Hepatocyte (in vitro differentiated cells): ENCODE measurements at regions not wholly inside any gene's neighbourhood (a gene's known extent, or its start where the extent isn't known, plus 50 kb on each side); places are given as distances from the start of the nearest gene placed in this dataset.

Experiments used
- DNase-seq: peaks from one replicate; pipeline ENCODE4 v3.0.0-alpha.2; 2016; ENCODE audit warnings: low spot score
- H2AFZ ChIP-seq: fragments of 200-600 bp; sonication (generic); 2 replicates; pipeline ENCODE4 v1.6.0; 2016; ENCODE audit warnings: antibody characterized with exemption, mild to moderate bottlenecking
- H3K27ac ChIP-seq: fragments of 200-600 bp; sonication (generic); 2 replicates; pipeline ENCODE4 v1.5.1; 2016; ENCODE audit warnings: mild to moderate bottlenecking
- H3K27me3 ChIP-seq: fragments of 200-600 bp; sonication (generic); 2 replicates; pipeline ENCODE4 v1.6.1; 2016
- H3K36me3 ChIP-seq: fragments of 200-600 bp; sonication (generic); replicated peaks from 2 replicates; pipeline ENCODE4 v1.5.1; 2016; ENCODE audit warnings: low read depth; ENCODE audit not compliant: insufficient read depth
- H3K4me1 ChIP-seq: fragments of 200-600 bp; sonication (generic); 2 replicates; pipeline ENCODE4 v1.5.1; 2016; ENCODE audit warnings: mild to moderate bottlenecking, moderate library complexity; ENCODE audit not compliant: insufficient read depth
- H3K4me2 ChIP-seq: fragments of 200-600 bp; sonication (generic); 2 replicates; pipeline ENCODE4 v1.6.0; 2016
- H3K4me3 ChIP-seq: fragments of 200-600 bp; sonication (generic); 2 replicates; pipeline ENCODE4 v1.5.1; 2016; ENCODE audit warnings: mild to moderate bottlenecking
- H3K79me2 ChIP-seq: fragments of 200-600 bp; sonication (generic); 2 replicates; pipeline ENCODE4 v1.6.0; 2017; ENCODE audit warnings: mild to moderate bottlenecking
- H3K9me2 ChIP-seq: fragments of 200-600 bp; sonication (generic); replicated peaks from 2 replicates; pipeline ENCODE4 v1.6.0; 2017; ENCODE audit warnings: mild to moderate bottlenecking; ENCODE audit not compliant: insufficient read depth
- H3K9me3 ChIP-seq: fragments of 200-600 bp; sonication (generic); 2 replicates; pipeline ENCODE4 v1.5.1; 2016; ENCODE audit warnings: low read depth, mild to moderate bottlenecking
- H4K20me1 ChIP-seq: fragments of 200-600 bp; sonication (generic); 2 replicates; pipeline ENCODE4 v1.6.0; 2016; ENCODE audit warnings: mild to moderate bottlenecking; ENCODE audit not compliant: insufficient read depth, poor library complexity, severe bottlenecking
- EZH2 ChIP-seq: fragments of 200-600 bp; sonication (generic); IDR thresholded peaks from 2 replicates; pipeline ENCODE4 v1.6.1; 2016; ENCODE audit warnings: antibody characterized with exemption, mild to moderate bottlenecking, borderline replicate concordance
- EZH2phosphoT487 ChIP-seq: fragments of 200-600 bp; sonication (generic); IDR thresholded peaks from one replicate; pipeline ENCODE4 v1.6.1; 2018; ENCODE audit warnings: antibody characterized with exemption, mild to moderate bottlenecking, low read depth, moderate library complexity; ENCODE audit not compliant: unreplicated experiment, severe bottlenecking
- WGBS: methylation state at CpG from one replicate; pipeline ENCODE4 v1.1.6; 2016; ENCODE audit warnings: low lambda C conversion rate; ENCODE audit errors: missing lambda C conversion rate; 5-methylcytosine and 5-hydroxymethylcytosine counted together
- TF ChIP-seq, protein P1 (sequence below): fragments of 200-600 bp; sonication (generic); IDR thresholded peaks from 2 replicates; pipeline ENCODE4 v1.5.1; 2016; ENCODE audit warnings: antibody characterized with exemption, mild to moderate bottlenecking; ENCODE audit not compliant: poor library complexity

DNA sequence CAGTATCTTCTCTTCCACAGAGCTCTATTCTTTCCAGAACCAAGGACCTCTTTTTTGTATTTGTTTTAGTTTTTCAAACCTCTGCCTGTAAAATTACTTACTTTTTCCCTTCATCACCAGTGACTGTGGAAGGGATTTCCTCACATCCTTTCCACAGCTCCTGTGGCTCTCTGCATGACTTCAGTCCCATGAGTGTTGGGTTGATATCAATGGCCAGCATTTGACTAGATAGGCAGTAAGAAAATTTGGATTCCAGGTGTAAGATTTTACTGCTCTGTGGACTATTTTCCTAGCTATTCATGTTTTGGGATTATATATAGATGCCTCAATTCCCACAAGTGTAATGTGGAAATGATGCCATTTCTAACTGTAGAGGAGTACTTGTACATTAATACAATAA, 171.5 kb upstream of the PTBP2 start:
- H3K9me2 ChIP-seq, result no peaks in the 10 kb centered on the region
- H3K27me3 ChIP-seq, result no peaks in the 10 kb centered on the region
- H3K79me2 ChIP-seq, result no peaks in the 10 kb centered on the region
- no peak overlapping the region for H3K4me3 ChIP-seq
- no peaks in the 10 kb centered on the region for H3K9me3 ChIP-seq
- no peaks in the 10 kb centered on the region for H3K4me1 ChIP-seq
- TF ChIP-seq, protein P1, sequence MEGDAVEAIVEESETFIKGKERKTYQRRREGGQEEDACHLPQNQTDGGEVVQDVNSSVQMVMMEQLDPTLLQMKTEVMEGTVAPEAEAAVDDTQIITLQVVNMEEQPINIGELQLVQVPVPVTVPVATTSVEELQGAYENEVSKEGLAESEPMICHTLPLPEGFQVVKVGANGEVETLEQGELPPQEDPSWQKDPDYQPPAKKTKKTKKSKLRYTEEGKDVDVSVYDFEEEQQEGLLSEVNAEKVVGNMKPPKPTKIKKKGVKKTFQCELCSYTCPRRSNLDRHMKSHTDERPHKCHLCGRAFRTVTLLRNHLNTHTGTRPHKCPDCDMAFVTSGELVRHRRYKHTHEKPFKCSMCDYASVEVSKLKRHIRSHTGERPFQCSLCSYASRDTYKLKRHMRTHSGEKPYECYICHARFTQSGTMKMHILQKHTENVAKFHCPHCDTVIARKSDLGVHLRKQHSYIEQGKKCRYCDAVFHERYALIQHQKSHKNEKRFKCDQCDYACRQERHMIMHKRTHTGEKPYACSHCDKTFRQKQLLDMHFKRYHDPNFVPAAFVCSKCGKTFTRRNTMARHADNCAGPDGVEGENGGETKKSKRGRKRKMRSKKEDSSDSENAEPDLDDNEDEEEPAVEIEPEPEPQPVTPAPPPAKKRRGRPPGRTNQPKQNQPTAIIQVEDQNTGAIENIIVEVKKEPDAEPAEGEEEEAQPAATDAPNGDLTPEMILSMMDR, result no peak
- TF ChIP-seq EZH2, result no peak
- no peak for TF ChIP-seq EZH2phosphoT487
- no peaks in the 10 kb centered on the region for H3K36me3 ChIP-seq
- H4K20me1 ChIP-seq, result no peaks in the 10 kb centered on the region
- no peak for DNase-seq
- no peak overlapping the region for H3K4me2 ChIP-seq
- no peak overlapping the region for H2AFZ ChIP-seq
- H3K27ac ChIP-seq, result no peak overlapping the region

DNA sequence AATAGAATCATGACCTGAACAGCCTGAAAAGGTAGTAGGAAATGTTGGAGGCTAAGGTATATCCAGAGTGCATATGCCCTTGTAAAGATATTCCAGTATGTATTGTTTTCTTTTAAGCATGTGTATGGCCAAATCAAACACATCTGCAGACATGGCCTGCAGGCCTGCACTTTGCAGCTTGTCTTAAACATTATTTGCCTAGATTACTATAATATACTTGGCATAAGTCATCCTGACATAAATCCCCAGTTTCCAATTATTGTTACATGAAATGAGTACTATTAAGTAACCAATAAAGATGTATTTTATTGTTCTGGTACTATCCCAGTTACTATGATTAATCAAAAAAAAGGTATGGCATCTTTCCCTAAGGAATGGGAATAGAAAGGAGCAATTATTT, 169.1 kb upstream of the PTBP2 start:
- H3K4me2 ChIP-seq, result no peak overlapping the region
- no peaks in the 10 kb centered on the region for H3K9me3 ChIP-seq
- H2AFZ ChIP-seq, result no peak overlapping the region
- H3K4me1 ChIP-seq, result no peaks in the 10 kb centered on the region
- H4K20me1 ChIP-seq, result no peaks in the 10 kb centered on the region
- no peaks in the 10 kb centered on the region for H3K36me3 ChIP-seq
- H3K27ac ChIP-seq, result no peak overlapping the region
- DNase-seq, result no peak
- H3K4me3 ChIP-seq, result no peak overlapping the region
- H3K79me2 ChIP-seq, result no peaks in the 10 kb centered on the region
- TF ChIP-seq EZH2 (no peak), EZH2phosphoT487 (no peak)
- TF ChIP-seq, protein P1, result no peak
- no peaks in the 10 kb centered on the region for H3K9me2 ChIP-seq
- H3K27me3 ChIP-seq, result no peaks in the 10 kb centered on the region

DNA sequence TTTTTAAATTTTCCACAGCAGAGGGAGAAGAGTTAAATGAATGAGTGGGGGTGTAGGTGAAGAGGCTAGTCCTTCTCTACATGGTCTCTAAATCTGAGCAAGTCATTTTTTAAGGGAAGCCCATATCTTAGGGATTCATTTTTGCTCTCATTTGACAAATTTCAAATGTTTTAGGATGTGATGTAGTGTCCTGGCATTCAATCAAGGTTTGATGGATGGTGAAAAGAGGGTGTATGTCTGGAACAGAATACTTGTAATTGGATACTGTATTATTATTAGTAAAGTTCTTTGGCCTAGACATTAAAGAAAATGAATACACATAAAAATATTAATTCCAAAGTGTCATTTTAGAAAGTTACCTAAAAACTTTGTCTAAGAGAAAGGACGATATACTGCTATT, 167.8 kb upstream of the PTBP2 start:
- no peak for DNase-seq
- 94% methylated on average over 1 of the region's 1 CpG for WGBS
- Histone ChIP-seq H3K4me2 (no peak overlapping the region), H3K27me3 (no peaks in the 10 kb centered on the region), H3K27ac (no peak overlapping the region), H3K9me2 (no peaks in the 10 kb centered on the region), H3K36me3 (no peaks in the 10 kb centered on the region), H3K9me3 (no peaks in the 10 kb centered on the region), H3K79me2 (no peaks in the 10 kb centered on the region), H2AFZ (no peak overlapping the region), H4K20me1 (no peaks in the 10 kb centered on the region), H3K4me3 (no peak overlapping the region), H3K4me1 (no peaks in the 10 kb centered on the region)
- no peak for TF ChIP-seq EZH2
- TF ChIP-seq, protein P1, result no peak
- no peak for TF ChIP-seq EZH2phosphoT487

DNA sequence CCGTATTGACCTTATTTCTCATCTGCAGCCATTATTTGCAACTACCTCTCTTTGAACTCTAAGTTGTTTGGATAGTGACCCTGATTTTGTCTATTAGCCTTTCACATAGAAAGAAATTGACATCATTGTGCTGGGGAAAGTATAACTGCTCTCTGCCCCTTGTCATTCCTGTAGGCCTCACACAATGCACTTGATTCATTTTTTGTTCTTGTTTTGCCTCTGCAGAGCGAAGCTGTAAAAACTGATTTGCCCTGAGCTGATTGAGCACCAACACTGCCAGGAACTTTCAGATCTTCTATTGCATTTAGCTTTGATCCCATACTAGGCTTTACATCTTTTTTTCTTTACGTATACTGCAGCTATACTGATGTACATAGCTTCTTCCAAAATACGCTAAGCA, 167.2 kb upstream of the PTBP2 start:
- H3K4me1 ChIP-seq, result no peaks in the 10 kb centered on the region
- no peaks in the 10 kb centered on the region for H3K9me3 ChIP-seq
- H3K79me2 ChIP-seq, result no peaks in the 10 kb centered on the region
- no peak overlapping the region for H3K27ac ChIP-seq
- no peaks in the 10 kb centered on the region for H3K9me2 ChIP-seq
- no peak overlapping the region for H3K4me3 ChIP-seq
- H3K27me3 ChIP-seq, result no peaks in the 10 kb centered on the region
- DNase-seq, result no peak
- H4K20me1 ChIP-seq, result no peaks in the 10 kb centered on the region
- no peak overlapping the region for H2AFZ ChIP-seq
- H3K36me3 ChIP-seq, result no peaks in the 10 kb centered on the region
- TF ChIP-seq EZH2 (no peak), EZH2phosphoT487 (no peak)
- TF ChIP-seq, protein P1, result no peak
- WGBS, result 83% methylated on average over 4 of the region's 4 CpGs
- H3K4me2 ChIP-seq, result no peak overlapping the region
